ENCODE measurements at regions not wholly inside any gene's neighbourhood (a gene's known extent, or its start where the extent isn't known, plus 50 kb on each side); places are given as distances from the start of the nearest gene placed in this dataset.

- WGBS (ENCODE audit: insufficient coverage) = 87% methylated on average over 3 of the region's 4 CpGs
- H3K36me3 ChIP-seq (ENCODE audit: control insufficient read depth, insufficient read depth, low read length) = no peaks in the 10 kb centered on the region
- H3K9me3 ChIP-seq (ENCODE audit: control insufficient read depth, insufficient read depth, low read length) = no peaks in the 10 kb centered on the region
These were observed 219.5 kb downstream of the URB2 start for GRCh38 chr1:229845410-229846138.

DNA sequence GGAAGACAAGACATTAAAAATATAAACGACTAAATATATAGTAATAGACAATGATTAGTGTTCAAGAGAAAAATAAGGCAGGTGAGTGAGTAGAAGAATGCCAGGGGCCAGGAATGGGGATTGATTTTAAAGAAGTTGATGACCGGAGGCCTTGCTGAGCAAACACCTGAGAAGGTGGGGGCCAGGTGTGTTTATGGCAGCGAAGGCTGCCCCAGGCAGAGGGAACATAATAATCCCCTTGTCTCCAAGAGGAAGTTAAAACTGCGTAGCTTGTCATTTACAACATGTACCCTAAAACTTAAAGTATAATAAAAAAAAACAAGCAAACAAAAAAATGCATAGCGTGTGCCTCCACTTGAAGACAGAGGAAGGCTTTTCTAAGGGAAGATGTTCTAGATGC lies 220.3 kb downstream of the URB2 start:
- Histone ChIP-seq H3K36me3 (ENCODE audit: control insufficient read depth, insufficient read depth, low read length) (no peaks in the 10 kb centered on the region), H3K4me3 (ENCODE audit: low read depth, low read length) (no peak overlapping the region), H3K27me3 (ENCODE audit: control insufficient read depth, insufficient read depth, low read length) (no peaks in the 10 kb centered on the region), H3K9me3 (ENCODE audit: control insufficient read depth, insufficient read depth, low read length) (no peaks in the 10 kb centered on the region), H3K27ac (ENCODE audit: low read depth, low read length) (no peak overlapping the region), H3K4me1 (ENCODE audit: control insufficient read depth, insufficient read depth, low read length) (no peaks in the 10 kb centered on the region)
- DNase-seq (ENCODE audit: low read depth in 4 of 6, low spot score in 6 of 6) = no peak
- 100% methylated on average over 1 of the region's 5 CpGs for WGBS (ENCODE audit: insufficient coverage)

More at GRCh38 chr1:229845410-229846138, 219.5 kb downstream of the URB2 start:
- H3K4me3 ChIP-seq (ENCODE audit: low read depth, low read length) = no peak overlapping the region
- no peak for DNase-seq (ENCODE audit: low read depth in 4 of 6, low spot score in 6 of 6)
- no peaks in the 10 kb centered on the region for H3K4me1 ChIP-seq (ENCODE audit: control insufficient read depth, insufficient read depth, low read length)
- H3K27ac ChIP-seq (ENCODE audit: low read depth, low read length) = no peak overlapping the region
- no peaks in the 10 kb centered on the region for H3K27me3 ChIP-seq (ENCODE audit: control insufficient read depth, insufficient read depth, low read length)

DNA sequence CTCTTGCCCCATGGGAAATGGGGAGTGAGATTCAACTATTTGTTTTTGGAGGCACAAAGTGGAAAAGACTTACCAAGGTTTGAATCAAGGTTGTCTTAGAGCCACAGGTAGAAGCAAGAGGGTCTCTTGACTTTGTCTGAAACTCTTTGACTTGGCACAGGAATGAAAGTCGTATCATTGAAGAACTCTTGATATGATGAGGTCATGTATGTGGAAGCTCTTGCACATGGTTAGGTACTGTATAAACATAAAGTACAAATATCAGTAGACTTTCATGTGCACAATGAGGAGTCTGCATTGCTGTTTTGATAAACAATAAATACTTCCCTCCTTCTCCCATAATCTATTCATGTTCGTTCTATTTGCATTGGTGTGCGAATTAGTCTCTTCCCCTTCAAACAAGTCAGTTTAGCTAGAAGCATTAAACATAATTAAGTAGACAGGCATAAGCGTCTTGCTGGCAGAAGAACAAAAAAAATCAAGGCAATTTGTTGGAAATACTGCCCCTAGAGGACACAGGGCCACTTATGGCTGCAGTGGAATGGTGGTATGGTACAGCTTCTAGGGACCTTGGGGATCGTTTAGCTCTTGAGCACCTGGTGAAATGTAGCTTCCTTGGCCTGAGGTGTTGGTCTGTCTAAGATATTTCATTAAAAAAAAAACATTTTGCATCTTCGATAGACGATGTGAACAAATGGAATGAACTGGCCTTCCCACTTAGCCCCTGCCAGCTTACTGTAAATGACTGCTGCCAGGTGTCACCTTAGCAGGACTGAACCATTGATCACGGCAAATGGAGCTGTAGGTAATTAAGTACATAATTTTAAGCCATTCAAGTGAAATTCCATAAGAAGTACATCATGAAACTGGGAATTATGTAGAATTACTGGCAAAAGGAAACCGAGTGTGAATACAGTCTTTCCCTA lies 218.0 kb upstream of the GALNT2 start:
- peak in 2 of 6 donors; percentile 33 to 75 for DNase-seq (ENCODE audit: low read depth in 4 of 6, low spot score in 6 of 6)
- WGBS (ENCODE audit: insufficient coverage) = 16% methylated on average over 2 of the region's 9 CpGs
- Histone ChIP-seq H3K36me3 (ENCODE audit: control insufficient read depth, insufficient read depth, low read length) (no peaks in the 10 kb centered on the region), H3K4me1 (ENCODE audit: control insufficient read depth, insufficient read depth, low read length) (peaks cover 4% of the 10 kb centered on the region), H3K4me3 (ENCODE audit: low read depth, low read length) (no peak overlapping the region), H3K27ac (ENCODE audit: low read depth, low read length) (no peak overlapping the region), H3K9me3 (ENCODE audit: control insufficient read depth, insufficient read depth, low read length) (no peaks in the 10 kb centered on the region), H3K27me3 (ENCODE audit: control insufficient read depth, insufficient read depth, low read length) (no peaks in the 10 kb centered on the region)

- no peaks in the 10 kb centered on the region for H3K9me3 ChIP-seq (ENCODE audit: control insufficient read depth, insufficient read depth, low read length)
- no peak overlapping the region for H3K4me3 ChIP-seq (ENCODE audit: low read depth, low read length)
- no peak overlapping the region for H3K27ac ChIP-seq (ENCODE audit: low read depth, low read length)
- H3K36me3 ChIP-seq (ENCODE audit: control insufficient read depth, insufficient read depth, low read length) = no peaks in the 10 kb centered on the region
- H3K27me3 ChIP-seq (ENCODE audit: control insufficient read depth, insufficient read depth, low read length) = no peaks in the 10 kb centered on the region
- H3K4me1 ChIP-seq (ENCODE audit: control insufficient read depth, insufficient read depth, low read length) = peaks cover 4% of the 10 kb centered on the region
- DNase-seq (ENCODE audit: low read depth in 4 of 6, low spot score in 6 of 6) = no peak
- WGBS (ENCODE audit: insufficient coverage) = 97% methylated on average over 5 of the region's 6 CpGs
These were observed 215.5 kb upstream of the GALNT2 start for GRCh38 chr1:229851511-229851910.

GRCh38 chr1:229853751-229854150 lies 213.3 kb upstream of the GALNT2 start:
- no peaks in the 10 kb centered on the region for H3K27me3 ChIP-seq (ENCODE audit: control insufficient read depth, insufficient read depth, low read length)
- no peak overlapping the region for H3K4me3 ChIP-seq (ENCODE audit: low read depth, low read length)
- no peak overlapping the region for H3K27ac ChIP-seq (ENCODE audit: low read depth, low read length)
- DNase-seq (ENCODE audit: low read depth in 4 of 6, low spot score in 6 of 6) = no peak
- no CpG with 5 or more reads among the region's 3 CpGs for WGBS (ENCODE audit: insufficient coverage)
- no peaks in the 10 kb centered on the region for H3K36me3 ChIP-seq (ENCODE audit: control insufficient read depth, insufficient read depth, low read length)
- peaks cover 4% of the 10 kb centered on the region for H3K4me1 ChIP-seq (ENCODE audit: control insufficient read depth, insufficient read depth, low read length)
- H3K9me3 ChIP-seq (ENCODE audit: control insufficient read depth, insufficient read depth, low read length) = no peaks in the 10 kb centered on the region

DNA sequence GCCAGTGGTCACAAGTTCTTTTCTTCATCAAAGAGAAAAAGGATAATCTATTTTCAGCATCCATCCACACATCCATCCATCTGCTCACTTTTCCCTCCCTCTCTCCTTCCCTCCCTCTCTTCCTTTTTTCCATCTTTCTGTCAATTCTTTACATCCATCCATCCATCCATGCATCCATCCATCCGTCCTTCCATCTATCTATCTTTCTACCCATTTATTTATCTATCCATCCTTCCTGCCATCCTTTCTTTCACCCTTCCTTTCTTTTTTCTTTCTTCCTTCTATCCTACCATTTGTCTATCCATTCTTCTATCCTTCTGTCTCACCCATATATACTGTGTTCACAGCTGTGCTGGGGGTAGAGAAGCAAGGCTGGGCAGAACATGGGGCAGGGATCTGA lies 212.4 kb upstream of the GALNT2 start:
- Histone ChIP-seq H3K27me3 (ENCODE audit: control insufficient read depth, insufficient read depth, low read length) (no peaks in the 10 kb centered on the region), H3K4me3 (ENCODE audit: low read depth, low read length) (no peak overlapping the region), H3K27ac (ENCODE audit: low read depth, low read length) (no peak overlapping the region), H3K9me3 (ENCODE audit: control insufficient read depth, insufficient read depth, low read length) (no peaks in the 10 kb centered on the region), H3K36me3 (ENCODE audit: control insufficient read depth, insufficient read depth, low read length) (no peaks in the 10 kb centered on the region), H3K4me1 (ENCODE audit: control insufficient read depth, insufficient read depth, low read length) (peaks cover 4% of the 10 kb centered on the region)
- DNase-seq (ENCODE audit: low read depth in 4 of 6, low spot score in 6 of 6) = no peak
- 94% methylated on average over 1 of the region's 1 CpG for WGBS (ENCODE audit: insufficient coverage)

GRCh38 chr1:229856009-229856650 lies 210.9 kb upstream of the GALNT2 start:
- Histone ChIP-seq H3K27me3 (ENCODE audit: control insufficient read depth, insufficient read depth, low read length) (no peaks in the 10 kb centered on the region), H3K36me3 (ENCODE audit: control insufficient read depth, insufficient read depth, low read length) (no peaks in the 10 kb centered on the region), H3K27ac (ENCODE audit: low read depth, low read length) (no peak overlapping the region), H3K4me1 (ENCODE audit: control insufficient read depth, insufficient read depth, low read length) (peaks cover 4% of the 10 kb centered on the region), H3K4me3 (ENCODE audit: low read depth, low read length) (no peak overlapping the region), H3K9me3 (ENCODE audit: control insufficient read depth, insufficient read depth, low read length) (no peaks in the 10 kb centered on the region)
- WGBS (ENCODE audit: insufficient coverage) = 60% methylated on average over 4 of the region's 7 CpGs
- no peak for DNase-seq (ENCODE audit: low read depth in 4 of 6, low spot score in 6 of 6)

DNA sequence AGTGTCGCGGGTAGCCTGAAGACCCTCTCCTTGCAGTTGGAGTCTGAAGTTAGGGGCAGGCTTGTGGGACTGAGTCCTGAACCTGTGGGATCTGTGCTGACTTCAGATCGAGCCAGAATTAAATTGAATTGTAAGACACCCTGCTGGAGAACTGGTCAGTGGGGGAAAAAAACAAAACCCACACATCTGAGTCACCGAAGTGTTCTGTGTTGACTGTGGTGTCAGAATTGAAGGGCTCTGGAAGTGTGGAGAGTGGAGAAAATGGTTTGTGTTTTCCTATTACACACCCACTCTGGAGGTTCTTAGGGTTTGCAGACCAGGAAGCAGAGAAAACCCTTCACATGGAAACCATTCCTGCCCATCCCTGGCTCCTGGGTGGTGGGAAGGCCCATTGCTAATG lies 209.5 kb upstream of the GALNT2 start:
- 94% methylated on average over 2 of the region's 4 CpGs for WGBS (ENCODE audit: insufficient coverage)
- no peak overlapping the region for H3K27ac ChIP-seq (ENCODE audit: low read depth, low read length)

DNA sequence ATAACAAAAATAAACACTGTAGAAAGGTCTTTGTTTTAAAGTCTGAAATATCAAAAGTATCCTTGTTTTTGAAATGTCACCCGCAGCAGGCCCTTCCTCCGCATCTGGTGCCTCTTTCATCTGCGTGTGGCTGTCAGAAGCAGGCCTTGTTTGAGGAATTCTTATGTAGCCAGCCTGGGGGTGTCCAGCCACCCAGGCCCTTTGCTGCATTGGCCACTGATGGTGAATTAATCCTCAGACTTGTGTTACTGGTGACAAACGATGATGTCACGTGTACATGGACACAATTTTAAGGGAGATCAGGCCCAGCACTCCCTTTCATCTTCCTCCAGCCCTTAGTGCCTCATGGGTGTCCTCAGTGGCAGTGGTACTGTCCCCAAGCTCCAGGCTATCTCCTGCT lies 208.0 kb upstream of the GALNT2 start:
- Histone ChIP-seq H3K27ac (ENCODE audit: low read depth, low read length) (peak overlapping the region; percentile 35), H3K9me3 (ENCODE audit: control insufficient read depth, insufficient read depth, low read length) (no peaks in the 10 kb centered on the region), H3K36me3 (ENCODE audit: control insufficient read depth, insufficient read depth, low read length) (no peaks in the 10 kb centered on the region), H3K4me3 (ENCODE audit: low read depth, low read length) (no peak overlapping the region), H3K4me1 (ENCODE audit: control insufficient read depth, insufficient read depth, low read length) (peaks cover 18% of the 10 kb centered on the region), H3K27me3 (ENCODE audit: control insufficient read depth, insufficient read depth, low read length) (no peaks in the 10 kb centered on the region)
- no peak for DNase-seq (ENCODE audit: low read depth in 4 of 6, low spot score in 6 of 6)
- WGBS (ENCODE audit: insufficient coverage) = 71% methylated on average over 5 of the region's 5 CpGs

More for the DNA sequence above, 209.5 kb upstream of the GALNT2 start:
- H3K36me3 ChIP-seq (ENCODE audit: control insufficient read depth, insufficient read depth, low read length) = no peaks in the 10 kb centered on the region
- peaks cover 12% of the 10 kb centered on the region for H3K4me1 ChIP-seq (ENCODE audit: control insufficient read depth, insufficient read depth, low read length)
- DNase-seq (ENCODE audit: low read depth in 4 of 6, low spot score in 6 of 6) = no peak
- H3K9me3 ChIP-seq (ENCODE audit: control insufficient read depth, insufficient read depth, low read length) = no peaks in the 10 kb centered on the region
- H3K4me3 ChIP-seq (ENCODE audit: low read depth, low read length) = no peak overlapping the region
- H3K27me3 ChIP-seq (ENCODE audit: control insufficient read depth, insufficient read depth, low read length) = no peaks in the 10 kb centered on the region

Measured in spinal cord (tissue), 9 donors.